Stimulated activated naive CD8-positive, alpha-beta T cell treated with anti-CD3 and anti-CD28 coated beads, Interleukin-15, Interleukin-2, amounts not matched to agents 100 U/mL and 50 U/mL, for 24 hours (primary cell): ENCODE measurements at regions not wholly inside any gene's neighbourhood (a gene's known extent, or its start where the extent isn't known, plus 50 kb on each side); places are given as distances from the start of the nearest gene placed in this dataset.
A peak's percentile ranks its signal among the peaks of the same experiment; 100 is the strongest.

Experiments
- ATAC-seq: fragments of 150-1000 bp; cut with Tn5 transposase; one replicate; pipeline ENCODE4 v1.10.0; 2021
- DNase-seq: peaks from one replicate; pipeline ENCODE4 v3.0.0; 2021

DNA sequence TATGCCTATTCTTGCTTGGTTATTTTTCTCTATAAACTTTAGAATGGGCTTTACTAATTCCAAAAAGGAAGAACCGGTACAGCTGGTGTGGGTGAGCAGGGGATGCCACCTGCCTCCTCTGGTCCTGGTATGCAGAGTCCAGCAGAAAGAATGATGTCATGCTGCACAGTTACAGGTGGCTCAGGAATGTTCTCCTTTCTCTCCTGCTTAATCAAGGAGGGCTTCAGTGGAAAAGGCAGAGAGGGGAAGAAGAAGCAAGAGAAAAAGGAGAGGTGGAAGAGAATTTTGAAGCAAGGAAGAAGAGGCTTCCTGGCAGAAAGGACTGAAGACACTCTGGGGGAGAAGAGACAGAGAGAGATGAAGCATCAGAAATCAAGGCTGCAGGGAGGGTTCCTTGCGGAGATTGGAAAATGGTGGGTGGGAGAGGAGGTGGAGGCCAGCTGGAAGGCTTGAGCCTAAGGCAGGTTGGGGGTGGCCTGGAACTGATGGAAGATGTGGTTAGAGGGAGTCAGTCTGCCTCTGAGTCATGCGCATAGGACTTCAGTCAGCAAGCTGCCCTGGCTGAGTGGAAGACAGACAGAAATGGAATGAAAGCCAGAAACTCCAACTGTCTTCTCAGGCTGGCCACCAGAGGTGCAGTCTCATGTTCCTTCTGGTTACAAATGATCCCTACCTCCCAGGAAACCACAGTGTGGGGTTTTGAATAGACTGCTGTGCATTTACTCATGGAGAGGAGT is 64.6 kb upstream of the CRHR1 start:
- ATAC-seq, result peak; percentile 28
- DNase-seq, result no peak

- ATAC-seq, result no peak
- no peak for DNase-seq
These were observed 63.7 kb upstream of the CRHR1 start for GRCh38 chr17:45720386-45720785.

GRCh38 chr17:45722161-45722560 is 62.0 kb upstream of the CRHR1 start:
- DNase-seq (no peak), ATAC-seq (no peak)

- ATAC-seq (no peak), DNase-seq (no peak)
These were observed 54.7 kb upstream of the CRHR1 start for GRCh38 chr17:45729294-45729907.

DNA sequence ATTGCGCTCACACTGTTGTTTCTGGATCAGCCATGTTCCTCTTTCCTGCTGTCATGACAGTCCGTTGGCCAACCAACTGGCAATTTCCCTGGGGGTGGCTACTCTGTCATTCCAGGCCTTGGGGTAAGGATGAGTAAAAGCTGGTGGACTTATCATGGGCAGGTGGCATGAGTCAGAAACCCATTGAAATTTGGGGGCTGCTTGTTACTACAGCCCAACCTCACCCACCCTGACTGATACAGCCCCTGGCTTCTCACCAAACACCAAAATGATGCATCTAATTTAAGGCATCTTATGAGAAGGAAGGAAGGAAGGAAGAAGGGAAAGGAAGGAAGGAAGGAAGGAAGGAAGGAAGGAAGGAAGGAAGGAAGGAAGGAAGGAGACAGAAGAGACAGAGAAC is 53.9 kb upstream of the CRHR1 start:
- DNase-seq, result no peak
- no peak for ATAC-seq

- DNase-seq (no peak), ATAC-seq (no peak)
These were observed 52.7 kb upstream of the CRHR1 start for GRCh38 chr17:45731459-45731858.

DNA sequence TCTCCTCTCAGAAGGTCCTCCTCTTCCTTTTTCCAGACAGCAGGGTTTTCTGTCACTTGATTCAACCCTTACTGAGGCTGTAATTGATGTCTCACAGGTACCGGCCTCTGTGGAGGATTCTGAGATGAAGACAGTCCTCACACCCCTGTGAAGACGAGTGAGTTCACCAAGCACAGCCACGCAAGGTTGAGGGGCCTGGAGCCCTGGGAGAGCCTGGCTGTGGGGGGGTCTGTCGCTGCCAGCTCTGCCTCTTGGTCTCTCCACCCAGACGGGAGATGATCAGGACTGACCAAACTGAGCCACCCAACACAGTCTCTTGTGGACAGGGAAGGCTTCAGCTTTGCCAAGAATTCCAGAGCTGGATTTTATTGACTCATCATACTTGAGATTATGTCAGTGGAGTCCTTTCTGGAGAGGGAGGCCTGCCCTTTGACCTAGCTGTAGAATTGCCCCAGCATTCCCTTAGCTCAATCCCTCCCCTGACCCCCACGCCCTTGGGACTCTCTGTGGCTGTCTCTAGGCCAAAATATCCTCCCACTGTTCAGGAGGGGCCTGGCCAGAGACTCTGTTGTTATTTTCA is 51.1 kb upstream of the CRHR1 start:
- ATAC-seq, result no peak

DNA sequence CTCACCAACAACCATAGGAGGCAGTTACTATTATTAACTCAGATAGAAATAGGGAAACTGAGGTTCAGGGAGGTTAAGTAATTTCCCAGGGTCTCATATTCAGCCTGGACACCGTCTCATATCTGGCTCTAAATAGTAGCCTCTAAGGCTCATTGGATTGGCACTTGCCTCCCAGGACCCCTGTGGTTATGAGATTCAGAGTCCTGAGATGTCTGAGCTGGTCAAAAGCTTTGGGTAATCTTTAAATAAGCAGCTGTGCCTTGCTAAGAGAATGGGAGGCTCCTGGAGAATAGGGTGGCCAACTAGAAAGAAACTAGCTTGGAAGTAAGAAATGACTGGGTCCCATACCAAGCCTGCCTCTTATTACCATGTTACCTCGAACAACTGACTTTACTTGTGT is 50.3 kb upstream of the CRHR1 start:
- DNase-seq, result no peak
- ATAC-seq, result no peak

More for the DNA sequence above, 51.1 kb upstream of the CRHR1 start:
- no peak for DNase-seq
